Fibroblast of mammary gland (primary cell): ENCODE measurements at regions not wholly inside any gene's neighbourhood (a gene's known extent, or its start where the extent isn't known, plus 50 kb on each side); places are given as distances from the start of the nearest gene placed in this dataset.

ENCODE experiments used
- DNase-seq: peaks from one replicate; pipeline ENCODE4 v3.0.0-alpha.2; 2010; ENCODE audit warnings: low read depth
- H3K4me3 ChIP-seq: 2 replicates; pipeline ENCODE4 v1.5.1; 2011; ENCODE audit warnings: low read depth, mild to moderate bottlenecking, low read length, moderate library complexity; ENCODE audit not compliant: control insufficient read depth
- TF ChIP-seq, protein P1 (sequence below): conservative IDR thresholded peaks from 2 replicates; pipeline ENCODE4 v1.5.1; 2011; ENCODE audit warnings: low read depth, low read length, inconsistent platforms; ENCODE audit not compliant: control insufficient read depth, insufficient read depth

DNA sequence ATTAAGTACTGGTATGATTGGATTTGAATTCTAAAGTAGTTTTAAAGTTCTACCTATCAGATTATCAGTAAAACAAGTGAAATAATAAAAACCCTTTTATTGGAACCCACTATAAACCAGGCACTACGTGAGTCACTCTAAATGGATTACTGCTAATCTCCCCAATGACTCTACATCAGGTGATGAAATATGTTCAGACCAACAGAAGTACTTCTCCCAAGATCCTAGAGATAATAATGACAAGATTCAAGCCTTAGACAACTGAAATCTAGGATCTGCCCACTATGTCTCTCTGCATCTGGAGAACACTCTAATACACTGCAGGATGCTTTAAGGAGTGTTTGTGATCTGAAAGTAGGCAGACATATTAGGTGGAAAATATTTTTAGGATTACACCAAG lies 652.1 kb upstream of the CHORDC1 start:
- H3K4me3 ChIP-seq = no peak overlapping the region
- TF ChIP-seq, protein P1, sequence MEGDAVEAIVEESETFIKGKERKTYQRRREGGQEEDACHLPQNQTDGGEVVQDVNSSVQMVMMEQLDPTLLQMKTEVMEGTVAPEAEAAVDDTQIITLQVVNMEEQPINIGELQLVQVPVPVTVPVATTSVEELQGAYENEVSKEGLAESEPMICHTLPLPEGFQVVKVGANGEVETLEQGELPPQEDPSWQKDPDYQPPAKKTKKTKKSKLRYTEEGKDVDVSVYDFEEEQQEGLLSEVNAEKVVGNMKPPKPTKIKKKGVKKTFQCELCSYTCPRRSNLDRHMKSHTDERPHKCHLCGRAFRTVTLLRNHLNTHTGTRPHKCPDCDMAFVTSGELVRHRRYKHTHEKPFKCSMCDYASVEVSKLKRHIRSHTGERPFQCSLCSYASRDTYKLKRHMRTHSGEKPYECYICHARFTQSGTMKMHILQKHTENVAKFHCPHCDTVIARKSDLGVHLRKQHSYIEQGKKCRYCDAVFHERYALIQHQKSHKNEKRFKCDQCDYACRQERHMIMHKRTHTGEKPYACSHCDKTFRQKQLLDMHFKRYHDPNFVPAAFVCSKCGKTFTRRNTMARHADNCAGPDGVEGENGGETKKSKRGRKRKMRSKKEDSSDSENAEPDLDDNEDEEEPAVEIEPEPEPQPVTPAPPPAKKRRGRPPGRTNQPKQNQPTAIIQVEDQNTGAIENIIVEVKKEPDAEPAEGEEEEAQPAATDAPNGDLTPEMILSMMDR = no peak
- DNase-seq = no peak

DNA sequence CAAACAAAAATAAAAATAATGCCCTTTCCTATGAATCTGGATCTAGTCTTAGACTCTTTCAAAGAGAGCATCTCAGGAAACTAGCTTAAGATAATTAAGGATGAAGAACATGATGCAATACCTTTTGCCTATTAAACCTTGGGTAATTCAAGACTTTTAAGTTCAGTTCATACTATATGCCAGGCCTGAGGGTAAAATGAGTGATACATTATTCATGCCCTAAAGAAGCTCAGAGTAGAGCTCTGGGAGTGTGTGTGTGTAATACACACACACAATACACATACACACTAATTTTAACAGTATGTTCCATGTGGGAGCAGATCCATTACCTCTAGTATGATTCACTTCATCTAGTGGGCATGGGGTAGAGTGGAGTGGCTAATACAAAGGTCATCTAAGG lies 651.4 kb upstream of the CHORDC1 start:
- TF ChIP-seq, protein P1 = no peak
- no peak for DNase-seq
- no peak overlapping the region for H3K4me3 ChIP-seq

DNA sequence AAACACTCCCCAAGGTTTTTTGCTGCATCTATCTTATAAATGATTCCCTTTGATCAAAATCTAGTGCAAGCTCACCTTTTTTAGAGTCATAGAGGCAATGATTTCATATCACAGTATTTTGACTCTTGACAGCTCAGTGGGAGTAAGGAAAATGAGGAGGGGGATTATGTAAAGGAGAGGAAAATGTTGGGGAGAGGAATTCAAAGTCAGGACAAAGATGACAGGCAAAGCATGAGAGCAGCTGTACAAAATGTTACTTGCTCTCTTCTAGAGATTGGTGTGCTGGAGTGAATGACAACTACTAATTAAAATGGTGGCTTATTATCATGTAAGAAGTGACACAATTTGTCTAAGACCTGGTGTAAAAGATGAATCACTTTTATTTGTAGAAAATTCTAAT lies 644.6 kb upstream of the CHORDC1 start:
- no peak overlapping the region for H3K4me3 ChIP-seq
- no peak for DNase-seq
- TF ChIP-seq, protein P1 = no peak

DNA sequence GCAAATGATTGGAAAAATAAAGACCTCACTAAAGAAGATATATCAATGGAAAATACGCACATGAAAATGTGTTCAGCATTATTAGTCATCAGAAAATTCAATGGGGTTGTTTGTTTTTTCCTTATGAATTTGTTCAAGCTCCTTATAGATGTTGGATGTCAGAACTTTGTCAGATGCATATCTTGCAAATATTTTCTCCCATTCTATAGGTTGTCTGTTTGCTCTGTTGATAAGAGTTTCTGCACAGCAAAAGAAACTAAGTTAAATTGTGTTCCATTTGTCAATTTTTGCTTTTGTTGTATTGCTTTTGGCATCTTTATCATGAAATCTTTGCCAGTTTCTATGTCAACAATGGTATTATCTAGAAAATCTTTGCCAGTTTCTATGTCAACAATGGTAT lies 633.9 kb upstream of the CHORDC1 start:
- H3K4me3 ChIP-seq = no peak overlapping the region
- TF ChIP-seq, protein P1 = no peak
- no peak for DNase-seq

DNA sequence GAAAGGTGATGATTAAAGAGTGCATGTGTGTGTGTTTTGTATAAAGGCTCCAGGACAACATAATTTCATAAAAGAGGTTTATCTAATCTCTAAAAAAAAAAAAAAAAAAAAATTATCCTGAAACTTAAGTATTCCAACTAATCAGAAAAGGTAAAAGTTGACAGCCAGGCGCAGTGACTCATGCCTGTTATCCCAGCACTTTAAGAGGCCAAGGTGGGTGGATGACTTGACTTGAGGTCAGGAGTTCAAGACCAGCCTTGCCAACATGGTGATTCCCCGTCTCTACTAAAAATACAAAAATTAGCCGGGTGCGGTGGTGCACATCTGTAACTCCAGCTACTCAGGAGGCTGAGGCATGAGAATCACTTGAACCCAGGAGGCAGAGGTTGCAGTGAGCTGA lies 632.7 kb upstream of the CHORDC1 start:
- TF ChIP-seq, protein P1 = no peak
- no peak for DNase-seq
- no peak overlapping the region for H3K4me3 ChIP-seq

DNA sequence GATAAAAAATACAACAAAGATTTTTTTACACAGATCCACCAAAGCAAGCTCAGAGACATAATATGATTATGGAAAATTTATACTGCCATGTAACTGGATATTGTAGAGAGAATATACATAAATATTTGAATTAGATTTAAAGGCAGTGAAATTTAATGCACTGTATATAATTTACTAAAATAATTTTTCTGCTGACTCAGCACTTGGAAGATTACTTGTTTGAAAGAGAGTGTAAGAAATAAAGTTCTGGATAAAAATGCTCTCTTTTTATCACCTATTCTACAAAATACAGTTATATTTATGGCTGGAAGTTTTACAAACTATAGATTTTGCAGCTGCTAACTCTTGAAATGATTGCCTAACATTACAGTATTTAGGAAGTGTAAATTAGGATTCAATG lies 628.3 kb upstream of the CHORDC1 start:
- TF ChIP-seq, protein P1 = no peak
- H3K4me3 ChIP-seq = no peak overlapping the region

DNA sequence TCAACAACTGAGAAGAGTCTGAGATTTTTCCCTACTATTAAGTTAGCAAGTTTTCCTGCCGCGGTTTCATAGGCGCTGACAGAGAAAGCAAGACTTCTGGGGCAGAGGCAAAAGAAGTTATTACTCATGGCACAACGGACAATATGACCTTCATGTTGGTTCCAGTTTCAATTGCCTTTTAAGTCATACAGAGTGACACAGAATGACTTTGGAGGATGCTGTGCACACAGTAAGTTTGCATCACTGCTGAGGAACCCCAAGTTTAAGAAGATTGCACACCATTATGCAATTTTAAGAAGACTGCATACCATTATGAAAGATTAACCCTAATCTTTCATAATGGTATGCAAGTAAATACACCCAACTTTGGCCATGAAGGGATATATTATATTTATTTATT lies 626.5 kb upstream of the CHORDC1 start:
- no peak for DNase-seq
- TF ChIP-seq, protein P1 = no peak
- H3K4me3 ChIP-seq = no peak overlapping the region

More for the DNA sequence above, 628.3 kb upstream of the CHORDC1 start:
- no peak for DNase-seq
